Smooth muscle cell (in vitro differentiated cells): ENCODE measurements at regions not wholly inside any gene's neighbourhood (a gene's known extent, or its start where the extent isn't known, plus 50 kb on each side); places are given as distances from the start of the nearest gene placed in this dataset.

Experiments used
- DNase-seq: peaks from one replicate; lab custom pipeline; 2025; ENCODE audit not compliant: unreplicated experiment; lab: John Stamatoyannopoulos, UW
- H2AFZ ChIP-seq: fragments of 200-600 bp; sonication (generic); 2 replicates; pipeline ENCODE4 v1.6.0; 2016; ENCODE audit warnings: antibody characterized with exemption, low read depth, mild to moderate bottlenecking
- H3F3A ChIP-seq: fragments of 200-600 bp; sonication (generic); 2 replicates; pipeline ENCODE4 v1.6.0; 2017; ENCODE audit warnings: antibody characterized with exemption, low read depth
- H3K27ac ChIP-seq: fragments of 200-600 bp; sonication (generic); 2 replicates; pipeline ENCODE4 v1.5.1; 2016; ENCODE audit warnings: low read depth, mild to moderate bottlenecking
- H3K27me3 ChIP-seq: fragments of 200-600 bp; sonication (generic); 2 replicates; pipeline ENCODE4 v1.6.1; 2016; ENCODE audit warnings: low read depth, mild to moderate bottlenecking
- H3K36me3 ChIP-seq: fragments of 200-600 bp; sonication (generic); 2 replicates; pipeline ENCODE4 v1.5.1; 2016; ENCODE audit warnings: low read depth
- H3K4me1 ChIP-seq: fragments of 200-600 bp; sonication (generic); 2 replicates; pipeline ENCODE4 v1.5.1; 2016; ENCODE audit warnings: low read depth
- H3K4me2 ChIP-seq: fragments of 200-600 bp; sonication (generic); 2 replicates; pipeline ENCODE4 v1.6.0; 2016; ENCODE audit warnings: mild to moderate bottlenecking
- H3K4me3 ChIP-seq: fragments of 200-600 bp; sonication (generic); 2 replicates; pipeline ENCODE4 v1.5.1; 2016; ENCODE audit warnings: mild to moderate bottlenecking
- H3K79me2 ChIP-seq: fragments of 200-600 bp; sonication (generic); 2 replicates; pipeline ENCODE4 v1.6.0; 2016; ENCODE audit warnings: low read depth, mild to moderate bottlenecking
- H3K9ac ChIP-seq: fragments of 200-600 bp; sonication (generic); 2 replicates; pipeline ENCODE4 v1.6.0; 2016; ENCODE audit warnings: low read depth
- H3K9me3 ChIP-seq: fragments of 200-600 bp; sonication (generic); replicated peaks from 2 replicates; pipeline ENCODE4 v1.5.1; 2016; ENCODE audit warnings: low read depth
- H4K20me1 ChIP-seq: fragments of 200-600 bp; sonication (generic); 2 replicates; pipeline ENCODE4 v1.6.0; 2016; ENCODE audit warnings: low read depth
- WGBS: methylation state at CpG from one replicate; pipeline ENCODE4 v1.1.7; 2016; ENCODE audit warnings: low lambda C conversion rate; 5-methylcytosine and 5-hydroxymethylcytosine counted together
- TF ChIP-seq, protein P1 (sequence below): fragments of 200-600 bp; sonication (generic); IDR thresholded peaks from 2 replicates; pipeline ENCODE4 v1.5.1; 2017; ENCODE audit warnings: borderline replicate concordance, mild to moderate bottlenecking, antibody characterized with exemption; ENCODE audit not compliant: insufficient read depth, poor library complexity, severe bottlenecking

DNA sequence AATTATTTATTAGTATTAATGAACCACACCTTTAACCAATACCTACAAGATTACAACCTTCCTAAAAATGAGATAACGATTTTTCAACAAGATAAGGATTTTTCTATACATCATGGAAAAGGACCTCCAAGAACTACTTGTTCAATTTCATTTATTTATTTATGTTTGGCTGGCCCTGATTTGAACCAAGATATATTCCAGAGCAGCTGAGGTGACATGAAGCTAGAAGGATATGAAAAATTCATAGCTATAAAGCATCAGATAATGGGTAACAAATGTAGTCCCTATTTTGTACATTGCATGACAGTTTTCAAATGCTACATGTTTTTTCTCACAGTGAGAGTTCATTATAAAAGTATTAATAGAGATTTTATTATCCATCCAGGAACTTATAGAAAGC lies 798.5 kb upstream of the ARRDC3 start:
- no peaks in the 10 kb centered on the region for H3K36me3 ChIP-seq
- H3K27me3 ChIP-seq: no peaks in the 10 kb centered on the region
- H2AFZ ChIP-seq: no peak overlapping the region
- H3K4me2 ChIP-seq: no peak overlapping the region
- DNase-seq: no peak
- TF ChIP-seq, protein P1, sequence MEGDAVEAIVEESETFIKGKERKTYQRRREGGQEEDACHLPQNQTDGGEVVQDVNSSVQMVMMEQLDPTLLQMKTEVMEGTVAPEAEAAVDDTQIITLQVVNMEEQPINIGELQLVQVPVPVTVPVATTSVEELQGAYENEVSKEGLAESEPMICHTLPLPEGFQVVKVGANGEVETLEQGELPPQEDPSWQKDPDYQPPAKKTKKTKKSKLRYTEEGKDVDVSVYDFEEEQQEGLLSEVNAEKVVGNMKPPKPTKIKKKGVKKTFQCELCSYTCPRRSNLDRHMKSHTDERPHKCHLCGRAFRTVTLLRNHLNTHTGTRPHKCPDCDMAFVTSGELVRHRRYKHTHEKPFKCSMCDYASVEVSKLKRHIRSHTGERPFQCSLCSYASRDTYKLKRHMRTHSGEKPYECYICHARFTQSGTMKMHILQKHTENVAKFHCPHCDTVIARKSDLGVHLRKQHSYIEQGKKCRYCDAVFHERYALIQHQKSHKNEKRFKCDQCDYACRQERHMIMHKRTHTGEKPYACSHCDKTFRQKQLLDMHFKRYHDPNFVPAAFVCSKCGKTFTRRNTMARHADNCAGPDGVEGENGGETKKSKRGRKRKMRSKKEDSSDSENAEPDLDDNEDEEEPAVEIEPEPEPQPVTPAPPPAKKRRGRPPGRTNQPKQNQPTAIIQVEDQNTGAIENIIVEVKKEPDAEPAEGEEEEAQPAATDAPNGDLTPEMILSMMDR: no peak
- 84% methylated on average over 1 of the region's 1 CpG for WGBS
- H4K20me1 ChIP-seq: no peaks in the 10 kb centered on the region
- H3K27ac ChIP-seq: no peak overlapping the region
- H3K9me3 ChIP-seq: no peaks in the 10 kb centered on the region
- no peak overlapping the region for H3K9ac ChIP-seq
- H3K79me2 ChIP-seq: no peaks in the 10 kb centered on the region
- no peaks in the 10 kb centered on the region for H3K4me1 ChIP-seq
- H3K4me3 ChIP-seq: no peak overlapping the region
- H3F3A ChIP-seq: no peaks in the 10 kb centered on the region

DNA sequence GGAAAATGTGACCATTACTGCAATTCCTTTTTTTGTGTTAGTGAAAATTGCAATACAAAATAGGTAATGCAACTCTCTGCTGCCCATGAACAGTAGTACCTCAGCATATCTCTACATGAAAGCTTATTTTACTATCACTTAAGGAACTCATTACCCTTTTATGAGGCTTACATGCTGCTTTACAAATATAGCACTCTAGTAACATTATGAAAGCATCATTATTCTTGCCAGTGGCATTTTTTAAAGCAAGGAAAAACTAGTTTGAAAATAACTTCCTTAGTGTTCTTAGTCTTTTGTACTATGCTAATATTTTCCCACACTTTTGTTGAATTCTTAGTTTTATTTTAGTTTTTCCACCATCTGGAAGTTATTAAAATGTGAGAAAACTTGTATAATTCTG lies 797.3 kb upstream of the ARRDC3 start:
- Histone ChIP-seq H3K4me2 (no peak overlapping the region), H3K27me3 (no peaks in the 10 kb centered on the region), H3K4me3 (no peak overlapping the region), H3K4me1 (no peaks in the 10 kb centered on the region), H3K79me2 (no peaks in the 10 kb centered on the region), H3K27ac (no peak overlapping the region), H2AFZ (no peak overlapping the region), H3K9ac (no peak overlapping the region), H3F3A (no peaks in the 10 kb centered on the region), H3K9me3 (no peaks in the 10 kb centered on the region), H3K36me3 (no peaks in the 10 kb centered on the region), H4K20me1 (no peaks in the 10 kb centered on the region)
- TF ChIP-seq, protein P1: no peak
- no peak for DNase-seq

DNA sequence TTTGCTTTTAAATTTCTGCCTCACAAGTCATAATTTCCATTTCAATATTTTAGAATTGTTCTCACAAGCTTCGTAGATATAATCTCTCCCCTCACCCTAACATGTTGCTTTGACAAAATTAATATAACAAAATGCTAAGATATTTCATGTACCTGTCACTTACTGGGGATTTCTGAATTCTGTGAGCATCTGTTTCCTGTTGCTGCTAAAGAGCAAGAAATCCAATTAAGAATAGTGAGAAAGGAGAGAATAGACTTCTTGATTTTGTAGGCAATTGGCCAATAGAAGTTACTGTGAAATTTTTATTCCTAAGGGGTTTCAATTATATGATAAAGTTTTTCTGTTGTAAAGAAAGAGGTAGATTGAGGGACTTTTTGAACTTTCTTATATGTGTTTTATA lies 796.5 kb upstream of the ARRDC3 start:
- Histone ChIP-seq H2AFZ (no peak overlapping the region), H3K9ac (no peak overlapping the region), H3K9me3 (no peaks in the 10 kb centered on the region), H3K27ac (no peak overlapping the region), H3K4me3 (no peak overlapping the region), H3K27me3 (no peaks in the 10 kb centered on the region), H3K4me1 (no peaks in the 10 kb centered on the region), H3K4me2 (no peak overlapping the region), H3K79me2 (no peaks in the 10 kb centered on the region), H4K20me1 (no peaks in the 10 kb centered on the region), H3K36me3 (no peaks in the 10 kb centered on the region), H3F3A (no peaks in the 10 kb centered on the region)
- no peak for DNase-seq
- 62% methylated on average over 1 of the region's 1 CpG for WGBS
- TF ChIP-seq, protein P1: no peak

GRCh38 chr5:92177926-92178487 lies 794.9 kb upstream of the ARRDC3 start:
- Histone ChIP-seq H3K79me2 (no peaks in the 10 kb centered on the region), H3K27ac (no peak overlapping the region), H3K9ac (no peak overlapping the region), H3K4me1 (no peaks in the 10 kb centered on the region), H3K27me3 (no peaks in the 10 kb centered on the region), H3K4me3 (no peak overlapping the region), H2AFZ (no peak overlapping the region), H4K20me1 (no peaks in the 10 kb centered on the region), H3K36me3 (no peaks in the 10 kb centered on the region), H3F3A (no peaks in the 10 kb centered on the region), H3K9me3 (no peaks in the 10 kb centered on the region), H3K4me2 (no peak overlapping the region)
- no peak for DNase-seq
- TF ChIP-seq, protein P1: no peak
- WGBS: 64% methylated on average over 1 of the region's 1 CpG
